ENCODE measurements at regions not wholly inside any gene's neighbourhood (a gene's known extent, or its start where the extent isn't known, plus 50 kb on each side); places are given as distances from the start of the nearest gene placed in this dataset.

DNA sequence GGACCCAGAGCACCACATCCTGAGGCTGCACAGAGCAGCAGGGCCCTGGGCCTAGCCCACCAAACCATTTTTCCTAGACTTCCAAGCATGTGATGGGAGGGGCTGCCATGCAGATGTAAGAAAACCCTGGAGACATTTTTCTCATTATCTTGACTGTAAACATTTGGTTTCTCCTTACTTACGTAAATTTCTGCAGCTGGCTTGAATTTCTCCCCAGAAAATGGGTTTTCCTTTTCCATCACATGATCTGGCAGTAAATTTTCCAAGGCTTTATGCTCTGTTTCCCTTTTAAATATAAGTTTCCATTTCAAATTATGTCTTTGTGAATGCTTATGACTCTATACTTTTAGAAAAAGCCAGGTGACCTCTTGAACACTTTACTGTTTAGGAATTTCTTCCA lies 945.9 kb upstream of the NDST4 start:
- TF ChIP-seq EZH2 (optimal IDR thresholded peaks at IDR 0.05; ENCODE audit: low read depth, low read length), result no peak
- TF ChIP-seq, protein P1, sequence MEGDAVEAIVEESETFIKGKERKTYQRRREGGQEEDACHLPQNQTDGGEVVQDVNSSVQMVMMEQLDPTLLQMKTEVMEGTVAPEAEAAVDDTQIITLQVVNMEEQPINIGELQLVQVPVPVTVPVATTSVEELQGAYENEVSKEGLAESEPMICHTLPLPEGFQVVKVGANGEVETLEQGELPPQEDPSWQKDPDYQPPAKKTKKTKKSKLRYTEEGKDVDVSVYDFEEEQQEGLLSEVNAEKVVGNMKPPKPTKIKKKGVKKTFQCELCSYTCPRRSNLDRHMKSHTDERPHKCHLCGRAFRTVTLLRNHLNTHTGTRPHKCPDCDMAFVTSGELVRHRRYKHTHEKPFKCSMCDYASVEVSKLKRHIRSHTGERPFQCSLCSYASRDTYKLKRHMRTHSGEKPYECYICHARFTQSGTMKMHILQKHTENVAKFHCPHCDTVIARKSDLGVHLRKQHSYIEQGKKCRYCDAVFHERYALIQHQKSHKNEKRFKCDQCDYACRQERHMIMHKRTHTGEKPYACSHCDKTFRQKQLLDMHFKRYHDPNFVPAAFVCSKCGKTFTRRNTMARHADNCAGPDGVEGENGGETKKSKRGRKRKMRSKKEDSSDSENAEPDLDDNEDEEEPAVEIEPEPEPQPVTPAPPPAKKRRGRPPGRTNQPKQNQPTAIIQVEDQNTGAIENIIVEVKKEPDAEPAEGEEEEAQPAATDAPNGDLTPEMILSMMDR (IDR thresholded peaks at IDR 0.05; ENCODE audit: low read length), result no peak

Measured in MM.1S (cell line).